ENCODE measurements at regions not wholly inside any gene's neighbourhood (a gene's known extent, or its start where the extent isn't known, plus 50 kb on each side); places are given as distances from the start of the nearest gene placed in this dataset.

DNA sequence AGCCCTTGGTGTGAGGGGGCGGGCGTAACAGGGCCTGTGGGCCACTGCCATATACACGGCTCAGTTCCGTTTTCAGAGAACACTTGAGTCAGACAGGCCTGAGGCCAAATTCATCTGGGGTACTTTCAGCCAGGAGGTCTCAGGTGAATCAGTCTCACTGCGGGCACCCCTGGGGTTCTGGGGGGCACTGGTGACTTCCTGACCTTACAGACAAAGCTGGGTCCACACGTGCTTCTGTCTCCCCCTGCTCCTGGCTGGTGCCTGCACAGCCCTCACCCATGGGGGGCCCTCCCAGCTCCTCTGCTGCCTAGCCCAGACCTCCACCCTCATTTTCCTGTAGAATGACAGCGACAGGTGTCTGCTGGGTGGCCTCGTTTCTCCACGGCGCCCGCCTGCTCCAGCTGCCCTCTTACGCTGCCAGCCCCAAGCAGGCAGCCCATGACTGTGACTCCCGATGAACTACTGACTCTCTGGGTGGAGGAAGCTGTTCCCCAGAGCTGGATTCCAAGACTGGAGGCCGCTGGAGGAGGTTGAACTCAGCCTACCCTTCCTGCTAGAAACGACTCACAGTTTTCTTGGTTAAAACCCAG, 374.1 kb upstream of the IRX4 start:
- DNase-seq, result peak; percentile 38
- H3K9me3 ChIP-seq, result no peaks in the 10 kb centered on the region
- no peaks in the 10 kb centered on the region for H3K4me1 ChIP-seq
- no peak for ATAC-seq
- H3K27me3 ChIP-seq, result no peaks in the 10 kb centered on the region
- H3K27ac ChIP-seq, result no peak overlapping the region
- no peaks in the 10 kb centered on the region for H3K36me3 ChIP-seq
- no peak for TF ChIP-seq CTCF (IDR thresholded peaks at IDR 0.05)
- H3K4me3 ChIP-seq, result no peak overlapping the region
- intact Hi-C loops (cut with DNase I), result no loop called here

- DNase-seq (peak; percentile 34), ATAC-seq (no peak)
- Histone ChIP-seq H3K9me3 (no peaks in the 10 kb centered on the region), H3K4me3 (no peak overlapping the region), H3K27me3 (no peaks in the 10 kb centered on the region), H3K36me3 (no peaks in the 10 kb centered on the region), H3K27ac (no peak overlapping the region), H3K4me1 (no peaks in the 10 kb centered on the region)
- intact Hi-C loops (cut with DNase I), result no loop called here
- TF ChIP-seq CTCF (IDR thresholded peaks at IDR 0.05), result no peak
These were observed 373.4 kb upstream of the IRX4 start for GRCh38 chr5:2255915-2256690.

GRCh38 chr5:2254880-2255750, 372.4 kb upstream of the IRX4 start:
- Histone ChIP-seq H3K9me3 (no peaks in the 10 kb centered on the region), H3K4me3 (no peak overlapping the region), H3K27me3 (no peaks in the 10 kb centered on the region), H3K27ac (no peak overlapping the region), H3K36me3 (no peaks in the 10 kb centered on the region), H3K4me1 (no peaks in the 10 kb centered on the region)
- intact Hi-C loops (cut with DNase I), result no loop called here
- ATAC-seq (no peak), DNase-seq (no peak)
- no peak for TF ChIP-seq CTCF (IDR thresholded peaks at IDR 0.05)

- no peaks in the 10 kb centered on the region for H3K9me3 ChIP-seq
- intact Hi-C loops (cut with DNase I), result no loop called here
- H3K27me3 ChIP-seq, result no peaks in the 10 kb centered on the region
- H3K4me1 ChIP-seq, result no peaks in the 10 kb centered on the region
- H3K4me3 ChIP-seq, result no peak overlapping the region
- H3K36me3 ChIP-seq, result no peaks in the 10 kb centered on the region
- H3K27ac ChIP-seq, result no peak overlapping the region
- DNase-seq (no peak), ATAC-seq (no peak)
- TF ChIP-seq CTCF (IDR thresholded peaks at IDR 0.05), result no peak
These were observed 371.7 kb upstream of the IRX4 start for GRCh38 chr5:2254406-2254805.

DNA sequence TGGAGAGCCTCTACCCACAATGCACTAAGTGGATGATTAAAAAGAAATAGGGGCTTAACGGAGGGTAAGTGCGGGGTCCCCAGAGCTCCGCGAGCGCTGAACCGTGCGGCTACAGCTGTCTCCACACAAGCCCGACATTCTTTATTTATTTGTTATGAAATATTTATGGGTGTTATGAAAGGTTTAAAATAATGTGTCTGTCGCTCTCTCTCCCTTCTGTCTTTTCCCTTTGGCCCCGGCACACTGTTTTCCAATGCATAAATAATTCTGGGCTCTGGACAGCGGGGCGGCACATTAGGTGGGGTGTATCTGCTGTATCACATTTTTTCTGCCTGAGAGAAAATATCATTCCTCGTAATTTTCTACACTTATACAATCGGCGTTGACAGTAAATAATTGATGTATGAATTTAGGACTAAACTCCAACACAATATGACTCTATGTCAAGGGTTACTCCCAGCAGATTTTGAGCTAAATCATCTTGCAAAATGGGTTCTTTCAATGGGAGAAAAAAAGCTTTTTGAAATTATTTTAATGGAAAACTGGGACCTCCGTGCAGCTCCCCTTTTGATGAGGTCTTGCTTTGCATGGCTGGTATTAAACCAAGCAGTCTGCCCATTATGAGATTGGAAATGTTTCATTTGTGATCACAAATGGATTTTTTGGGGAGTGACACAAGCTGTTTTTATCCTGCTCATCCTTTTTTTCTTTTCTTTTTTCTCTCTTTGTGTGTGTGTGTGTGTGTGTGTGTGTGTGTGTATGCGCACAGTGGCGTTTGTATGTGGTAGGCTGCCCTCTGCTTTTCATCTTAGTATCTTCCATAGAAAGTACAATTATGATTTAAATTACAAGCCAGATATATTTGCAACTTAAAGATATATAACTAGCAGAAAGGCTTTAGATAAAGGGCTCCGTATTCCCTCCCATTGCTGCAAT, 370.6 kb upstream of the IRX4 start:
- no peak for DNase-seq
- Histone ChIP-seq H3K4me1 (no peaks in the 10 kb centered on the region), H3K4me3 (no peak overlapping the region), H3K27ac (no peak overlapping the region), H3K36me3 (no peaks in the 10 kb centered on the region), H3K27me3 (no peaks in the 10 kb centered on the region), H3K9me3 (no peaks in the 10 kb centered on the region)
- intact Hi-C loops (cut with DNase I), result no loop called here
- no peak for ATAC-seq
- no peak for TF ChIP-seq CTCF (IDR thresholded peaks at IDR 0.05)

Data from upper lobe of right lung (tissue), 1 donor.